ENCODE measurements at regions not wholly inside any gene's neighbourhood (a gene's known extent, or its start where the extent isn't known, plus 50 kb on each side); places are given as distances from the start of the nearest gene placed in this dataset.

DNA sequence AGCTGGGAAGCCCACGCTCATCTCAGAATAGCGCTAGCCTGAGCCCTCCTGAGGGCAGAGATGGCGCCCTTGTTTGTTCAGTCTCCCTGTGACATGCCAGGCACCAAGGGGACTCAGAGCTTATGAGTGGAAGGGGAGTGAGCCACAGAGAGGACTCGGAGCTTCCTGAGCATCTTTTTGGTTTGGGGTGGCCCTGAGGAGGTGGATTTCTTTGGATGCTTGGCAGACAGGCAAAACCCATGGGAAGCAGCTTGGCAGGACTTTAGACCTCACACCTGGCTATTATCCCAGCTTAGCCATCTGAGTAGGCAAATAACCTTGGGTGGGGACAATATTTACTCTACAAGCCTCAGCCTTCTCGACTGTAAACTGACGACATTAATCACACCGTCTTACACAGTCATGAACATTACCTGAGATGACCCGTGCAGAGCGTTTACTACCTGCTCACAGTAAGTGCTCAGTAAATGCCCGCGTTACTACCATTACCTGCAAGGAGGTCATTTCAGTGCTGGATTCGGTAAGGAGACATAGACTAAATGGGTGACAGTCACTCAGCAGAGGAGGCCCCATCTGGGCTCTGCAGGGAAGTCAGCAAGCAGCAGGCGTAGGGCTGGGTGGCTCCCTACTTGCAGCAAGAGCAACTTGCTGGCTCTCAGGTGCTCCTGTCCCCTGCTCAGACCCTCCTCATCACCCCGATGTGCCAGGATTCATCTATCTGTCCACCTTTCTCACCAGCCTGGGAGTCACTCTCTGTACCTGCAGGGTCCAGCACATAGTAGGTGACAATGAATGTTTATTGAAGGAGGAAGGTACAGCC, 54.9 kb downstream of the KLHDC7A start:
- TF ChIP-seq POLR2AphosphoS5 (IDR thresholded peaks at IDR 0.05) (no peak), POLR2A (IDR thresholded peaks at IDR 0.05) (no peak)
- TF ChIP-seq, protein P1, sequence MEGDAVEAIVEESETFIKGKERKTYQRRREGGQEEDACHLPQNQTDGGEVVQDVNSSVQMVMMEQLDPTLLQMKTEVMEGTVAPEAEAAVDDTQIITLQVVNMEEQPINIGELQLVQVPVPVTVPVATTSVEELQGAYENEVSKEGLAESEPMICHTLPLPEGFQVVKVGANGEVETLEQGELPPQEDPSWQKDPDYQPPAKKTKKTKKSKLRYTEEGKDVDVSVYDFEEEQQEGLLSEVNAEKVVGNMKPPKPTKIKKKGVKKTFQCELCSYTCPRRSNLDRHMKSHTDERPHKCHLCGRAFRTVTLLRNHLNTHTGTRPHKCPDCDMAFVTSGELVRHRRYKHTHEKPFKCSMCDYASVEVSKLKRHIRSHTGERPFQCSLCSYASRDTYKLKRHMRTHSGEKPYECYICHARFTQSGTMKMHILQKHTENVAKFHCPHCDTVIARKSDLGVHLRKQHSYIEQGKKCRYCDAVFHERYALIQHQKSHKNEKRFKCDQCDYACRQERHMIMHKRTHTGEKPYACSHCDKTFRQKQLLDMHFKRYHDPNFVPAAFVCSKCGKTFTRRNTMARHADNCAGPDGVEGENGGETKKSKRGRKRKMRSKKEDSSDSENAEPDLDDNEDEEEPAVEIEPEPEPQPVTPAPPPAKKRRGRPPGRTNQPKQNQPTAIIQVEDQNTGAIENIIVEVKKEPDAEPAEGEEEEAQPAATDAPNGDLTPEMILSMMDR (IDR thresholded peaks at IDR 0.05 in 8 of 11, conservative IDR thresholded peaks at IDR 0.05 in 3 of 11): no peak

Measured in spleen (tissue), 7 donors.